Activated naive CD4-positive, alpha-beta T cell treated with anti-CD3 and anti-CD28 coated beads, Interleukin-2, amount 50 U/mL, for 72 hours (primary cell): ENCODE measurements at regions not wholly inside any gene's neighbourhood (a gene's known extent, or its start where the extent isn't known, plus 50 kb on each side); places are given as distances from the start of the nearest gene placed in this dataset.
"Not testable (repeated sequence)": the region's sequence is repeated elsewhere in the genome, so short reads cannot be mapped to it uniquely, and the experiment has no call there.

Experiments used
- ATAC-seq, 2 donors: fragments of 150-1000 bp; cut with Tn5 transposase; 2 replicates each; pipeline ENCODE4 v1.10.0; 2021; ENCODE audit warnings: mild to moderate bottlenecking in 2 of 2, moderate library complexity in 2 of 2
- DNase-seq, 2 donors: peaks; one replicate each; pipeline ENCODE4 v3.0.0; 2021 to 2022; ENCODE audit warnings: low spot score in 2 of 2
- H3K27ac Mint-ChIP-seq, 2 donors: one replicate each; pipeline ENCODE4 v1.8.0; 2022; ENCODE audit warnings: mild to moderate bottlenecking in 2 of 2, mixed read lengths in 2 of 2
- H3K36me3 Mint-ChIP-seq, 2 donors: one replicate each; pipeline ENCODE4 v1.8.0; 2022; ENCODE audit warnings: mixed read lengths in 2 of 2
- H3K9me3 Mint-ChIP-seq, 2 donors: one replicate each; pipeline ENCODE4 v1.8.0; 2022; ENCODE audit warnings: mixed read lengths in 2 of 2

DNA sequence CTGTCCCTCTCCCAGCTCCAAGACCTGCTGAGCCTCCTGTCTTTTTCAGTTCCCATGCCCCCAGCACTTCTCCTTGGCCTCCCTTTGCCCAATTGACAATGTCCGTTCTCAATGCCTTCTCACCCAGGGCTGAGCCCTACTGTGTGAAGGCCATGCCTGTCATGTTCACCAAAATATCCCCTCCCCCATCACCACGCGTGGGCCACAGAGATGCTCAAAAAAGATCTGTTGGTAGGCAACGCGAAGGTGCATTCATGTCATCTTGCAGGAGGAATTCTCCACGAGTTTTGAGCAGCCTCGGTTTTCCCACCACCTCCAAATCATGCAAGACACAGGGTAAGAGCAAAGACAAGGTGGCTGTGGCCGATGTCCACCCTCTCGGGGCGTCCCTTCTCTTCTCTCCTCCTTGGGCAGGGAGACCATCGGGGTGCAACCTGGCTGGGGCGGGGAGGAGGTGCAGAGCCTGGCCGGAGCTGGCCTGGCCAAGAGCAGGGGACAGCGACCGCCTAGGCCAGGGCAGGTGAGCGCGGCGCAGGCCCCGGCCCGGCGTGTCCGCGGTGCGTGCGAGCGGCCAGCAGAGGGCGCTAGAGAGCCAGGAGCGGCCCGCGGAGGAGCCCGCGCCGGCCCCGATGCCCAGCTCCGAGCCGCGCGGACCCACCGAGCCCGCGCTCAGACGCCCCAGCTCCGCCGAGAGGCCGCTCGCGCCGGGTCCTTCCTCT lies 56.3 kb upstream of the KRTAP5-11 start:
- not testable (repeated sequence) for H3K36me3 Mint-ChIP-seq

DNA sequence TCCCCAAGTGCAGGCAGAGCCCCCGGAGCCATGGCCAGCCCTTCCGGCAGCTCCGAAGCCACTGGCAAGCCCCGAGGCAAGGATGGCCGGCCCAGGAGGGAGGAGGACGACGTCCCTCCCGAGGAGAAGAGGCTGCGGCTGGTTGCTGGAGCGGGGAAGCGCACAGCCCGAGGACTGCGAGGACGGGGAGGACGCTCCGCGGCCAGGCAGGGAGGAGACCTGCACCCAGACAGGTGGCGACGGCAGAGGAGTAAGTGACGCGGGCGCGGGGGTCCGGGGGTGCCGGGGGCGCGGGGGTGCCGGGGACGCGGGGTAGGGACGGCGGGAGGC lies 56.8 kb upstream of the KRTAP5-11 start:
- H3K27ac Mint-ChIP-seq, H3K36me3 Mint-ChIP-seq, H3K9me3 Mint-ChIP-seq, DNase-seq, ATAC-seq: not testable (repeated sequence)

More for the DNA sequence above, 56.3 kb upstream of the KRTAP5-11 start:
- DNase-seq (peak; percentile 65 to 82), ATAC-seq (peak; percentile 49 to 55)
- H3K9me3 Mint-ChIP-seq, H3K27ac Mint-ChIP-seq: not testable (repeated sequence)

DNA sequence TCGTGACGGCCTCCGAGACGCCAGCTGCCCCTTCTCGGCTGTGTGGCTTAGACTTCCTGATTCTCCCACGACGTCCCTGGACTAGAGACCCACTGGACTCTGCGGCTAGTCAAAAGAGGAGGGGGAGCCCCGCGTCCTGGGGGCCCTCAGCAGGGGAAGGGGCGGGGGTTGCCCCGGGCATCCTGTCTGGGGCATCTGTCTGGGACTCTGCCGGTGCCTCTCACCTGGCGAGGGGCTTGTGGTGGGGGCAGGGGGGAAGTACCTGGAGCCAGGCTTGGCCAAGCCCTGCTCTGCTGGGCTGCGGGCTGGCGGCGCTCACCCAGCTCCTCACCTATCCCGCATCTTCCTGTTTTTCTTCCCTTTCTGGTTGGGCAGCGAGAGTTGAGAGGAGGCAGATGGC lies 57.2 kb upstream of the KRTAP5-11 start:
- H3K27ac Mint-ChIP-seq, H3K36me3 Mint-ChIP-seq, H3K9me3 Mint-ChIP-seq, ATAC-seq, DNase-seq: not testable (repeated sequence)

DNA sequence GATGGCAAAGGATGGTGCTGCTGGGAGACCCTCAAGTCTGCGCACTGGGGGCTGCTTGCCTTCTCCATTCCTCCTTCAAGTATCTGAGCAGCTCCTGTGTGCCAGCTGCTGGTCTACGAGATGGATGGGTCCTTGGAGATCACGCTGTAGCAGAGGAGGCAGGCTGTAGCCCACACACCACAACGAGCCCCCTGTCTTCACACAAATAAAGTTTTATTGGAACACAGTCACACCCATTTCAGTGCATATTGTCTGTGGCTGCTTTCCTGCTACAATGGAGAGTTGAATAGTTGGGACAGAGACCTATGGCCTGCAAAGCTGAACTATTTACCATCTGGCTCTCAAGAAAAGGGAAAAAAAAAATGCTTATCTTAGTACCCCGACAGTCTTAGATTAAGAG lies 64.4 kb upstream of the KRTAP5-11 start:
- not testable (repeated sequence) for H3K36me3 Mint-ChIP-seq, H3K27ac Mint-ChIP-seq, H3K9me3 Mint-ChIP-seq, ATAC-seq, DNase-seq

DNA sequence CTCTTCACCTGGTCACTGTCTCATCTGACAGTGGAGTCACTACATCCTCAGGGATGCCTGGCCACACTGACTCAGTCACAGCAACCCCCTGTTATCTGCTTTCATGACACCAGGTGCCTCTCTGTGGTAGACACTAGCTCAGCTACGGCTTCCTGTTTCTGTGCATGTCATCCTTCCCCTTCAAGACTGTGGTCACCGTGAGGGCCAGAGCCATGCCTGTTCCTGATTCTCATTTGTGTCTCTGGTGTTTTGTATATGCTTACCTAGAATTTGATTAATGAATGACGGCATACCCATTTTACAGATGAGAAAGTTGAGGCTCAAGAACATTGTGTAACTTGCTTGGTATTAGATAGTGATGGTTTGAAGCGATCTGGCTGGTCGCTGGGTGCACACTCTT lies 70.3 kb upstream of the KRTAP5-11 start:
- H3K36me3 Mint-ChIP-seq, H3K27ac Mint-ChIP-seq, ATAC-seq, H3K9me3 Mint-ChIP-seq, DNase-seq: not testable (repeated sequence)

DNA sequence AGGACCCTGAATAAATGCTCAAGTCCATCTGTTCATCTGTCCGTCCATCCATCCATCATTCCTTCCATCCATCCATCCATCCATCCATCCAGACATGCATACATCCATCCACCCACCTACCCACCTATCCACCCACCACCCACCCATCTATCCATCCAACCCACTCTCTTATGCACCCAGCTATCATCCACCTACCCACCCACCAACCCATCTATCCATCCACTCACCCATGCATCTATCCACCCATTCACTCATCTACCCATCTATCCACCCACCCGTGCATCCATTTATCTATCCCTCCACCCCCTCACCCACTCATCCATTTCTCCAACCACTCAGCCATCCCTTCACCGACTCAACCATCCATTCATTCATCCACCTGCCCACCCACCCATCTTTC lies 71.7 kb upstream of the KRTAP5-11 start:
- DNase-seq, H3K27ac Mint-ChIP-seq, H3K9me3 Mint-ChIP-seq, ATAC-seq, H3K36me3 Mint-ChIP-seq: not testable (repeated sequence)

DNA sequence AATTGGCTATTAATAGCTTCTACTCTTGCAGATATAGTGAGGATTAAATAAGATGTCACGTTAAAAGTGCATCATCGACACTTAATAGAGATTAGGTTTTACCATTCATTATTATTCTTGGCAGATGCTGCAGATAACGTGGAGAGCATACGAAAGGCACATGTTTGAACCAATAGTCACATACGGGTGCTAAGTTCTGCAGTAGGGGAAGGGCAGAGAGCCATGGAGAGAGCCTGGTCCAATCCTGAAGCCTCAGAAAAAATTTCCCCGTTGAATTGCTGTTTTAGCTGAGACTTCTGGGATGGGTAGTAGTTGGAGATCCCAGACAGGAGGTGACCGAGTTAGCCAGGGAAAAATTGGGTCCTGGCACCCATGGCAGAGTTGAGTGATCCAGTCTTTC lies 72.4 kb upstream of the KRTAP5-11 start:
- not testable (repeated sequence) for H3K27ac Mint-ChIP-seq, H3K36me3 Mint-ChIP-seq, H3K9me3 Mint-ChIP-seq, ATAC-seq, DNase-seq

DNA sequence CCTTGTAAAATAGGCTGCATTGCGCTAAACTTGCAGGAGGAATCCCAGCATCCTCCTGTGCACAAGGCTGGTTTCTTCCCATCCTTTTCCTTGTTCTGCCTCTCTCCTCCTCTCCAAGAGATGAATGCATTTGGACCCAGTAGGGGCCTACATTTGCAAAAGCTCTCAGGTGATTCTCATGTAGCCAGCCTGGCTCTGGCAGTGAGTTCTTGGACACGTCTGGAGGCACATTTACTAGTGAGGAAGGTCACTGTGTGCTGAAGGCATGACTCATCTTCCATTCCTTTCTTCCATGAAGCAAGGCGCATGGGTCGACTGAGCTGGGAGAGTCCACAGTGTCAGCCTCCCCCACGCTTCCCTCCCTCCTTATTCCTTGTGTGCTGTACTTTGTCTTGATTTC lies 73.8 kb upstream of the KRTAP5-11 start:
- not testable (repeated sequence) for H3K9me3 Mint-ChIP-seq, DNase-seq, H3K27ac Mint-ChIP-seq, ATAC-seq, H3K36me3 Mint-ChIP-seq

DNA sequence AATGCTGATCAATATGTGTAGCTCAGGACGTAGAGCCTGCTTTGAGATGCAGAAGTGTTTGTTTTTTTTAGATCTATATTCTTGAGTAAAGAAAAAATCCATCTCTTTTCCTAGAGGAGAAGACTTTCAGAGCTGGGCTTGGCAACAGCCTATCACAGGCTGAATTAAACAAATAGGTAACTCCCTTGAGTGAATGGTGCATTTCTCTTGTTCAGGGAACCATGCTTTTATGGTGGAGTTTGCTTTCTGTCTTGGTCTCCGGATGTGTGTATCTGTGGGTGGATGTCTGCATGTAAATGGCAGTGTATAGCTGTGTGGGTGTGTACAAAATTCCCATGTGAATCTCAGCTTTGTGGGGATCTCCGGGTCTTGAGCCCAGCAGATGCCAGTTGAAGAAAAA lies 82.3 kb upstream of the KRTAP5-11 start:
- not testable (repeated sequence) for DNase-seq, ATAC-seq, H3K27ac Mint-ChIP-seq, H3K36me3 Mint-ChIP-seq, H3K9me3 Mint-ChIP-seq

DNA sequence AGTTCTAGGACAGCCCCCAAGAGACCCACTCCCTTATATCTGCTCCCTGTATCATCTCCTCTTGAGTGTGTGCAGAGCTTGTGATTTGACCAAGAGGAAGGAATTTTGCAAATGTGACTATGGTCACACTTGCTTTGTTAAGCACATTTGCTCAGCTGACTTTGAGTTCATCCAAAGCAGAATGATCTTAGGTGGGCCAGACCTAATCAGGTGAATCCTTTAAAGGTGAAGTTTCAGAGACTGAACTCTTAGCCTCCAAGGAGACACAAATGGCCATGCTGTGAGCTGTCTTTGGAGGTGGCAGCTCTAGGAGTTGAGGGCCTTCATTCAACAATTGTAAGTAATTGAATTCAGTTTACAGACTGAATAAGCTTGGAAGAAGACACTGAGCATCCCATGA lies 115.4 kb upstream of the KRTAP5-11 start:
- not testable (repeated sequence) for DNase-seq, H3K27ac Mint-ChIP-seq, ATAC-seq, H3K9me3 Mint-ChIP-seq, H3K36me3 Mint-ChIP-seq

DNA sequence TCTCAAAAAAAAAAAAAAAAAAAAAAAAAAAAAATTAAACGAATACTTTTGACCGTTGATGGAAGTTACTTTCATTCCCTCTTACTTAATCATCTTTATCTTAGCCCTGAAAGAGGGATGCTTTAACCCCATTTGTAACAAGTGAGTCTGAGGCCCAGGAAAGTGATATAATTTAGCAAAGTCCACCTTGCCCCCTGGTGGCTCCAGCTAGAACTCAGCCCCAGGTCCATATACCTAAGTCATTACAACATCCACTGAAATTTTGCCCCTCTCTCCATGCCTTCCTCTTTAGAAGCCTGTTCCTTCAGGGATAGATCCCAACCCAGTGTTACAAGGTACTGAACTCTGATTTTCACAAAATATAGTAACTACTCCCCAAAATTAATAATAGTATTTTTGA lies 116.3 kb upstream of the KRTAP5-11 start:
- not testable (repeated sequence) for H3K36me3 Mint-ChIP-seq, DNase-seq, ATAC-seq, H3K9me3 Mint-ChIP-seq, H3K27ac Mint-ChIP-seq

DNA sequence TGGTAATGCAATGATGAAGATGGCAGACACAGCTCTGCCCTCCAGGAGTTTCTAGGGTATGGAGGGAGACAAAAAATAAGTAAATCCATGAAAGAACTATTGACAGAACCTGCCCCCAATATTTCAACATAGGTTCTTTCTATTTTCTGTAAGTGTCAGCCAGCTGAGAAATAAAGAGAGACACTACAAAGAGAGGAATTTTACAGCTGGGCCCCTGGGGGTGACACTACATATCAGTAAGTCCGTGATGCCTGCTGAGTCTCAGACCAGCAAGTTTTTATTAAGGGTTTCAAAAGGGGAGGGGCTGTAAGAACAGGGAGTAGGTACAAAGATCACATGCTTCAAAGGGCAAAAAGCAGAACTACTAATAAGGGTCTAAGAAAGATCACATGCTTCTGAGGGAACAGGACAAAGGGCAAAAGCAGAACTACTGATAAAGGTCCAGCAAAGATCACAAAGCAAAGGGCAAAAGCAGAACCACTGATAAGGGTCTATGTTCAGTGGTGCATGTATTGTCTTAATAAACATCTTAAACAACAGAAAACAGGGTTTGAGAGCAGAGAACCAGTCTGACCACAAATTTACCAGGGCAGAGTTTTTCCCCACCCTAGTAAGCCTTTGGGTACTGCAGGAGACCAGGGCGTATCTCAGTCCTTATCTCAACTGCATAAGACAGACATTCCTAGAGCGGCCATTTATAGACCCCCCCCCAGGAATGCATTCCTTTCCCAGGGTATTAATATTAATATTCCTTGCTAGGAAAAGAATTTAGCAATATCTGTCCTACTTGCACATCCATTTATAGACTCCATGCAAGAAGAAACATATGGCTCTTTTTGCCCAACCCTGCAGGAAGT lies 119.0 kb upstream of the KRTAP5-11 start:
- H3K9me3 Mint-ChIP-seq, ATAC-seq, DNase-seq, H3K27ac Mint-ChIP-seq, H3K36me3 Mint-ChIP-seq: not testable (repeated sequence)

DNA sequence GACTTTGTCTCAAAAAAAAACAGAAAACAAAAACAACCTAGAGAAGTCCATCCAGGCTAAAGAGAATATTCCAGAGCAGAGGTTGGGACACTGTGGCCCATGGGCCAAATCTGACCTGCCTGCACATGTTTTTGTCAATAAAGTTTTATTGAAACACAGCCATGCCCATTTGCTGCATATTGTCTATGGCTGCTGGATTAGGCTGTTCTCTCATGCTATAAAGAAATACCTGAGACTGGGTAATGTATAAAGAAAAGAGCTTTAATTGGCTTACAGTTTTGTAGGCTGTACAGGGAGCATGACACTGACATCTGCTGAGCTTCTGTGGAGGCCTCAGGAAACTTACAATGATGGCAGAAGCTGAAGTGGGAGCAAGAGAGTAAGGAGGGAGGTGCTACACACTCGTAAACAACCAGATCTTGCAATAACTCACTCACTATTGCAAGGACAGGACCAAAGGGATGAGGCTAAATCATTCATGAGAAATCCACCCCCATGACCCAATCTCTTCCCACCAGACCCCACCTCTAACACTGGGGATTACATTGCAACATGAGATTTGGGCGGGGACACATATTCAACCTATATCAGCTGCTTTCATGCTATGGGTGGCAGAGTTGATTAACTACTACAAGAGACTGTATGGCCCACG lies 122.5 kb upstream of the KRTAP5-11 start:
- H3K9me3 Mint-ChIP-seq, H3K27ac Mint-ChIP-seq, ATAC-seq, DNase-seq, H3K36me3 Mint-ChIP-seq: not testable (repeated sequence)

DNA sequence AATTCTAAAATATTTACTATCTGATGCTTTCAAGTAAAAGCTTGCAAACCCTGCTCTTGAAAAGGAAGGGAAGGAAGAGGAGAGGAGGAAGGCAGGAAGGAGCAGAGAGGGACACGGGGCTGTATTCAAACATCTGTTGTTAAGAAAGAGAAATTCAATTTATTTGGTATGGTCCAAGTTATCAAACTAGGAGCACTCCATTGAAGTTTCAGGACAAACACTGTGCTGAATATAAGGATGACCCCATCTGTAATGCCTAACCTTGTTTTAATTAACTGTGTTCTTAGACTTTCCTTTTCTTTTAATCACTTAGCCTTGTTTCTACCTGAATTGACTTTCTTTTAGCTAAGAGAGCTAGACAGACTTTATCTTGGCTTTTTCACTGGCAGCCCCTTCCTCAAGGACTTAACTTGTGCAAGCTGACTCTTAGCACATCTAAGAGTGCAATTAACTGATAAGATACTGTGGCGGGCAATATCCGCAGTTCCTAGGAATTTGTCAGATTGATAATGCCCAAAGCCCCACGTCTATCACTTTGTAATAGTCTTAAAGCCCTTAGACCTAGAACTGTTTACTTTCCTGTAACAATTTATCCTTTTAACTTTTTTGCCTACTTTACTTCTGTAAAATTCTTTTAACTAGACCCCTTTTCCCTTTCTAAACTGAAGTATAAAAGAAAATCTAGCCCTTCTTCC lies 123.2 kb upstream of the KRTAP5-11 start:
- not testable (repeated sequence) for H3K9me3 Mint-ChIP-seq, H3K36me3 Mint-ChIP-seq, ATAC-seq, H3K27ac Mint-ChIP-seq, DNase-seq

DNA sequence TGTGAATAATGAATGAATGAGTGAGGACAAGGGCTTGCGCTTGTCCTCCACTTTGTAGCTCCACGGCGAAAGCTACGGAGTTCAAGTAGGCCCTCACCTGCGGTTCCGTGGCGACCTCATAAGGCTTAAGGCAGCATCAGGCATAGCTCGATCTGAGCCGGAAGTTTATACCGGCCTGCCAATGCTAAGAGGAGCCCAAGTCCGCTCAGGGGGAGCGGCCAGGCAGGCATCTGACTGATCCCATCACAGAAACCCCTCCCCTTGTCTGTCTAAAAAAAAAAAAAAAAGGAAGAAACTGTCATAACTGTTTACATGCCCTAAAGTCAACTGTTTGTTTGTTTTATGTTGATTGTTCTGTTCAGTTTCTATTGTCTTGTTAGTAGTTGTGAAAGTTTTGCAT lies 124.4 kb upstream of the KRTAP5-11 start:
- not testable (repeated sequence) for H3K9me3 Mint-ChIP-seq, ATAC-seq, DNase-seq, H3K36me3 Mint-ChIP-seq, H3K27ac Mint-ChIP-seq

DNA sequence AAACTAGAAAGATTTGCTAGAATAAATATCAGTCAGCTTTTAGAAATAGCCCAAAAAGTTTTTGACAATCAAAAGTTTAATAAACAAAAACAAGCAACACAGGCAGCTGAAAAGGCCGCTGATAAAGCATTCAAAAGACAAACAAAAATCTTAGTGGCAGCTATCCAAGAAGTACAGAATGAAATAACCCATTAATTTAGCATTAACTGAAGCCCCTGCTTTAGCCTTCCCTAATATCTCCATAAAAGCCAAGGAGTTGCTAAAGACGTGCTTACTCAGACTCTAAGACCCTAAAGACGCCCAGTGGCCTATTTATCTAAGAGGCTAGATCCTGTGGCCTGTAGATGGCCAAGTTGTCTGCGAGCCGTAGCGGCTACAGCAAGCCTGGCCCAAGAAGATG lies 123.5 kb upstream of the DEFB108B start:
- H3K9me3 Mint-ChIP-seq, DNase-seq, H3K27ac Mint-ChIP-seq, H3K36me3 Mint-ChIP-seq, ATAC-seq: not testable (repeated sequence)

DNA sequence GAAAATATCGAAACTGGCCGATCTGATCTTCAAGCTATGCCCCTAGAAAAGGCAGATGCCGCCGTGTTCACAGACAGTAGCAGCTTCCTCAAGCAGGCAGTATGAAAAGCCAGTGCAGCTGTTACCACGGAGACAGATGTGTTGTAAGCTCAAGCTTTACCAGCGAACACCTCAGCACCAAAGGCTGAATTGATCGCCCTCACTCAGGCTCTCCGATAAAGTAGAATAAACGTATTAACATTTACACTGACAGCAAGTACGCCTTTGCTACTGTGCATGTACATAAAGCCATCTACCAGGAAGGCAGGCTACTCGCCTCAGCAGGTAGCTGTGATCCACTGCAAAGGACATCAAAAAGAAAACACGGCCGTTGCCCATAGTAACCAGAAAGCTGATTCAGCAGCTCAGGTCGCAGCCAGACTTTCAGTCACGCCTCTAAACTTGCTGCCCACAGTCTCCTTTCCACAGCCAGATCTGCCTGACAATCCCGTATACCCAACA lies 122.8 kb upstream of the DEFB108B start:
- DNase-seq, H3K36me3 Mint-ChIP-seq, H3K9me3 Mint-ChIP-seq, ATAC-seq, H3K27ac Mint-ChIP-seq: not testable (repeated sequence)
